ENCODE measurements at regions not wholly inside any gene's neighbourhood (a gene's known extent, or its start where the extent isn't known, plus 50 kb on each side); places are given as distances from the start of the nearest gene placed in this dataset.

DNA sequence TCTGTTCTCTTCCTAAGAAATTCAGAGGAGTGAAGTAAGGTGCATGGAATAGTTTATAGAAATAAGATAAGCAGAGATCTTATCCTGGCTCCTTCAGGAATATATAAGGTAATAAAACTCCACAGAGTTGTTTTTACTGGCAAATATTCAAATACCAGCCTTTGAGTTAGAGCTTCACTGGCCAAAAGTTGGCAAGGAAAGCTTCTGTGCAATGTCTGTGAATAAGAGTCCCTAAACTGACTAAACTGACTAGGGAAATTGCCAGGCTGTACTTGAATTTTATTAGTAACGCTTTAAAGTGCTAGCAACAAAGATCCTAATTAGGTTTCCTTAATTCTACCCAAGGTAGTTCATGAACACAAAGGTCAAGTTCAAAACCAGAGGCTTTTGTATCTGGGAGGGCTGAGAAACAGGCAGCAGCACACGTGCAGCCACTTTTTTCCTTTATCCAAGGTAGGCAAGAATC lies 131.1 kb upstream of the MPDZ start:
- POLR2A ChIA-PET: no interaction called here

DNA sequence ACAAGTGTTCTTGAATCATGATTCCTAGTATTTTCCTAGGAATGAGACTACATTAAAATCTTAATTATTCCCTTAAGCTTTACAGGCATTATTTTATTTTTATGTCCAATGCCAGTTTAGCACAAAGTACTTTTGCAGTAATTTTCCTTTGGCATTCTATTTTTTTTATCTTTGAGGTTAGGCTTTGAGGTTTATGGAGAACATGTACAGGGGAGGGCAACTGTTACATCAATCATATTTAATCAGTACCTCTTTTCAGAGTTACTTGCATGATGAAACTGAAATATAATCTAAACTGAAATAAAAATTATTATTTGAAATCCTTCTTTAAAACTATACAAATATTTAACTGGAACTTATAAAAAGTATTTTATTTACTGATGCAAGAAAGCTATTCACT lies 118.2 kb upstream of the MPDZ start:
- DNase-seq (ENCODE audit: low read depth, low spot score) (no peak), FAIRE-seq (no peak)
- TF ChIP-seq, protein P1, sequence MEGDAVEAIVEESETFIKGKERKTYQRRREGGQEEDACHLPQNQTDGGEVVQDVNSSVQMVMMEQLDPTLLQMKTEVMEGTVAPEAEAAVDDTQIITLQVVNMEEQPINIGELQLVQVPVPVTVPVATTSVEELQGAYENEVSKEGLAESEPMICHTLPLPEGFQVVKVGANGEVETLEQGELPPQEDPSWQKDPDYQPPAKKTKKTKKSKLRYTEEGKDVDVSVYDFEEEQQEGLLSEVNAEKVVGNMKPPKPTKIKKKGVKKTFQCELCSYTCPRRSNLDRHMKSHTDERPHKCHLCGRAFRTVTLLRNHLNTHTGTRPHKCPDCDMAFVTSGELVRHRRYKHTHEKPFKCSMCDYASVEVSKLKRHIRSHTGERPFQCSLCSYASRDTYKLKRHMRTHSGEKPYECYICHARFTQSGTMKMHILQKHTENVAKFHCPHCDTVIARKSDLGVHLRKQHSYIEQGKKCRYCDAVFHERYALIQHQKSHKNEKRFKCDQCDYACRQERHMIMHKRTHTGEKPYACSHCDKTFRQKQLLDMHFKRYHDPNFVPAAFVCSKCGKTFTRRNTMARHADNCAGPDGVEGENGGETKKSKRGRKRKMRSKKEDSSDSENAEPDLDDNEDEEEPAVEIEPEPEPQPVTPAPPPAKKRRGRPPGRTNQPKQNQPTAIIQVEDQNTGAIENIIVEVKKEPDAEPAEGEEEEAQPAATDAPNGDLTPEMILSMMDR (IDR thresholded peaks at IDR 0.05; ENCODE audit: extremely low read depth in 1 of 2, insufficient read depth in 1 of 2, low read depth in 1 of 2, low read length in 2 of 2): no peak
- TF ChIP-seq JUN (IDR thresholded peaks at IDR 0.05; ENCODE audit: borderline replicate concordance, insufficient read depth, insufficient read length, low read depth) (no peak), POLR2A (IDR thresholded peaks at IDR 0.05; ENCODE audit: low read depth, low read length) (no peak), MYC (IDR thresholded peaks at IDR 0.05; ENCODE audit: low read depth, low read length) (no peak), GATA2 (IDR thresholded peaks at IDR 0.05; ENCODE audit: insufficient read depth, insufficient read length, low read depth, low read length) (no peak), FOS (IDR thresholded peaks at IDR 0.05; ENCODE audit: borderline replicate concordance, insufficient read depth, low read length) (no peak), POLR2AphosphoS5 (IDR thresholded peaks at IDR 0.05; ENCODE audit: insufficient read depth, low read depth, low read length) (no peak)
- intact Hi-C loops (cut with micrococcal nuclease) (no loop called here), dilution Hi-C loops (cut with MboI; ENCODE audit: extremely low pct_ligation_motif_present, low sequenced_read_pairs) (no loop called here)
- no peaks in the 10 kb centered on the region for H3K9me3 ChIP-seq (replicated peaks; ENCODE audit: control insufficient read depth, insufficient read depth, low read length)
- H3K27ac ChIP-seq (ENCODE audit: insufficient read depth, low read depth, low read length): no peak overlapping the region
- BruUV-seq (replicated peaks): no TSS peak
- H3K4me3 ChIP-seq (replicated peaks in 1 of 3; ENCODE audit: insufficient read depth in 1 of 3, low read depth in 1 of 3, low read length in 3 of 3): no peak overlapping the region
- no peaks in the 10 kb centered on the region for H3K9me1 ChIP-seq (replicated peaks; ENCODE audit: control insufficient read depth, extremely low read depth, insufficient read depth, low read length)
- H3K79me2 ChIP-seq (ENCODE audit: control insufficient read depth, insufficient read depth, low read length): no peaks in the 10 kb centered on the region
- no peak overlapping the region for H2AFZ ChIP-seq (ENCODE audit: low read depth, low read length)
- no peaks in the 10 kb centered on the region for H4K20me1 ChIP-seq (replicated peaks; ENCODE audit: control insufficient read depth, extremely low read depth, insufficient read depth, low read length)
- ChIA-PET POLR2A (interaction anchor here (0.6 kb wide), 1 partner anchor 1022 kb away, joined by 3 read pairs; no protein-coding TSS in a partner anchor), CTCF (interaction anchor here (0.8 to 1.4 kb wide), 2 partner anchors 8 to 13 kb away, joined by 3 read pairs; no protein-coding TSS in a partner anchor)
- no peaks in the 10 kb centered on the region for H3K4me1 ChIP-seq (ENCODE audit: control insufficient read depth, extremely low read depth, insufficient read depth, low read length)
- no peak overlapping the region for H3K4me2 ChIP-seq (ENCODE audit: insufficient read depth, low read length)
- H3K9ac ChIP-seq (replicated peaks; ENCODE audit: extremely low read depth, insufficient read depth, low read length): no peak overlapping the region
- no peaks in the 10 kb centered on the region for H3K36me3 ChIP-seq (ENCODE audit: control insufficient read depth in 2 of 2, extremely low read depth in 1 of 2, insufficient read depth in 2 of 2, low read length in 2 of 2)
- H3K27me3 ChIP-seq (ENCODE audit: control insufficient read depth in 2 of 2, insufficient read depth in 2 of 2, low read length in 2 of 2): no peaks in the 10 kb centered on the region

More for the DNA sequence above, 131.1 kb upstream of the MPDZ start:
- H3K36me3 ChIP-seq (ENCODE audit: control insufficient read depth in 2 of 2, extremely low read depth in 1 of 2, insufficient read depth in 2 of 2, low read length in 2 of 2): no peaks in the 10 kb centered on the region
- no peak for TF ChIP-seq MYC (IDR thresholded peaks at IDR 0.05; ENCODE audit: low read depth, low read length)
- peak; percentile 76 for TF ChIP-seq GATA2 (IDR thresholded peaks at IDR 0.05; ENCODE audit: insufficient read depth, insufficient read length, low read depth, low read length)
- dilution Hi-C loops (cut with MboI; ENCODE audit: extremely low pct_ligation_motif_present, low sequenced_read_pairs): no loop called here
- no peaks in the 10 kb centered on the region for H4K20me1 ChIP-seq (replicated peaks; ENCODE audit: control insufficient read depth, extremely low read depth, insufficient read depth, low read length)
- no peak overlapping the region for H3K4me2 ChIP-seq (ENCODE audit: insufficient read depth, low read length)
- DNase-seq (ENCODE audit: low read depth, low spot score): peak; percentile 80
- H3K27me3 ChIP-seq (ENCODE audit: control insufficient read depth in 2 of 2, insufficient read depth in 2 of 2, low read length in 2 of 2): peaks cover 7 to 14% of the 10 kb centered on the region in 2 experiments
- CTCF ChIA-PET: interaction anchor here (0.7 to 1.4 kb wide), 4 partner anchors 13 to 1359 kb away, joined by 3 to 5 read pairs (median 3); no protein-coding TSS in a partner anchor
- H3K27ac ChIP-seq (ENCODE audit: insufficient read depth, low read depth, low read length): no peak overlapping the region
- no peak overlapping the region for H3K4me3 ChIP-seq (replicated peaks in 1 of 3; ENCODE audit: insufficient read depth in 1 of 3, low read depth in 1 of 3, low read length in 3 of 3)
- no peaks in the 10 kb centered on the region for H3K9me1 ChIP-seq (replicated peaks; ENCODE audit: control insufficient read depth, extremely low read depth, insufficient read depth, low read length)
- peak; percentile 80 for FAIRE-seq
- BruUV-seq (replicated peaks): no TSS peak
- no peak overlapping the region for H2AFZ ChIP-seq (ENCODE audit: low read depth, low read length)
- H3K79me2 ChIP-seq (ENCODE audit: control insufficient read depth, insufficient read depth, low read length): no peaks in the 10 kb centered on the region
- intact Hi-C loops (cut with micrococcal nuclease): loop anchor here (5.0 to 10.0 kb wide), 3 partner anchors 58 to 686 kb away; no protein-coding TSS in a partner anchor
- no peaks in the 10 kb centered on the region for H3K9me3 ChIP-seq (replicated peaks; ENCODE audit: control insufficient read depth, insufficient read depth, low read length)
- H3K4me1 ChIP-seq (ENCODE audit: control insufficient read depth, extremely low read depth, insufficient read depth, low read length): no peaks in the 10 kb centered on the region
- H3K9ac ChIP-seq (replicated peaks; ENCODE audit: extremely low read depth, insufficient read depth, low read length): no peak overlapping the region

Measured in endothelial cell of umbilical vein (primary cell).